ENCODE measurements at regions not wholly inside any gene's neighbourhood (a gene's known extent, or its start where the extent isn't known, plus 50 kb on each side); places are given as distances from the start of the nearest gene placed in this dataset.

- DNase-seq (no peak), ATAC-seq (no peak)
- H3K4me3 ChIP-seq: no peak overlapping the region
- H3K36me3 ChIP-seq: no peaks in the 10 kb centered on the region
- intact Hi-C loops (cut with DNase I): no loop called here
- no peak overlapping the region for H3K27ac ChIP-seq
- no peaks in the 10 kb centered on the region for H3K9me3 ChIP-seq
- H3K27me3 ChIP-seq: no peaks in the 10 kb centered on the region
- no peak for TF ChIP-seq CTCF (IDR thresholded peaks at IDR 0.05)
- no peaks in the 10 kb centered on the region for H3K4me1 ChIP-seq
Measured at GRCh38 chr2:163471947-163472346, 263.9 kb downstream of the FIGN start.

GRCh38 chr2:163469561-163469962, 266.2 kb downstream of the FIGN start:
- H3K36me3 ChIP-seq: no peaks in the 10 kb centered on the region
- ATAC-seq (no peak), DNase-seq (no peak)
- intact Hi-C loops (cut with DNase I): no loop called here
- no peaks in the 10 kb centered on the region for H3K9me3 ChIP-seq
- H3K4me1 ChIP-seq: no peaks in the 10 kb centered on the region
- no peak for TF ChIP-seq CTCF (IDR thresholded peaks at IDR 0.05)
- no peaks in the 10 kb centered on the region for H3K27me3 ChIP-seq
- H3K27ac ChIP-seq: no peak overlapping the region
- H3K4me3 ChIP-seq: no peak overlapping the region

- intact Hi-C loops (cut with DNase I): no loop called here
- peak in 1 of 4 donors; percentile 51 for DNase-seq
- H3K4me1 ChIP-seq: no peaks in the 10 kb centered on the region
- no peak overlapping the region for H3K4me3 ChIP-seq
- H3K9me3 ChIP-seq: no peaks in the 10 kb centered on the region
- no peak for ATAC-seq
- TF ChIP-seq CTCF (IDR thresholded peaks at IDR 0.05): no peak
- H3K36me3 ChIP-seq: no peaks in the 10 kb centered on the region
- H3K27ac ChIP-seq: no peak overlapping the region
- H3K27me3 ChIP-seq: no peaks in the 10 kb centered on the region
Measured at GRCh38 chr2:163467251-163467630, 268.6 kb downstream of the FIGN start.

GRCh38 chr2:163466331-163467250, 269.2 kb downstream of the FIGN start:
- Histone ChIP-seq H3K4me1 (no peaks in the 10 kb centered on the region), H3K36me3 (no peaks in the 10 kb centered on the region), H3K9me3 (no peaks in the 10 kb centered on the region), H3K27me3 (no peaks in the 10 kb centered on the region), H3K4me3 (no peak overlapping the region), H3K27ac (no peak overlapping the region)
- TF ChIP-seq CTCF (IDR thresholded peaks at IDR 0.05): no peak
- ATAC-seq (no peak), DNase-seq (peak in 1 of 4 donors; percentile 23)
- intact Hi-C loops (cut with DNase I): no loop called here

- Histone ChIP-seq H3K36me3 (no peaks in the 10 kb centered on the region), H3K9me3 (no peaks in the 10 kb centered on the region), H3K4me1 (no peaks in the 10 kb centered on the region), H3K27me3 (no peaks in the 10 kb centered on the region), H3K4me3 (no peak overlapping the region), H3K27ac (no peak overlapping the region)
- TF ChIP-seq CTCF (IDR thresholded peaks at IDR 0.05): no peak
- ATAC-seq (no peak), DNase-seq (peak in 2 of 4 donors; percentile 28 to 48)
- intact Hi-C loops (cut with DNase I): no loop called here
Measured at GRCh38 chr2:163465440-163465839, 270.4 kb downstream of the FIGN start.
